DMS 273 (cell line): ENCODE measurements at regions not wholly inside any gene's neighbourhood (a gene's known extent, or its start where the extent isn't known, plus 50 kb on each side); places are given as distances from the start of the nearest gene placed in this dataset.

Experiments
- DNase-seq: peaks from one replicate; lab custom pipeline; 2025; ENCODE audit not compliant: unreplicated experiment; lab: John Stamatoyannopoulos, UW

- DNase-seq, result no peak
Observed at GRCh38 chr5:92468295-92468694, 1085.2 kb upstream of the ARRDC3 start.

DNA sequence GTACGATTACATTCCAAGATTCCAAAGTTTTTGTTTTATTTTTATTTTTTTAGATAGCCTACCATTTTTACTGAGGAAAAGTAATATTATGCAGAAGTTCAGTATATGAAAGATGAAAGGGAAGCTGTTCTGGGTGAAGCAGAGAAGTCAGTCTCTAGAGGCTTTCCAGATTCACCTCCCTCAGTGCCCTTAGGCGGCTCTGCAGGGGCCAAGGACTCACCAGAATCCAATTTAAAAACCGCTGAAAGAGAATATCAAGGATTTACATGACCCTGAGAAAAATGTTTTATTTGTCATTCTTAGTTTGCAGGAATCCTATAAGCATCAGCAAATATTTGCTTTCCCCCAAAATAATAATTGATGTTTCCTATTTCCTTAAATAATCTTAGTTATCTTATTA, 1084.6 kb upstream of the ARRDC3 start:
- no peak for DNase-seq

GRCh38 chr5:92460505-92460904, 1077.4 kb upstream of the ARRDC3 start:
- DNase-seq, result no peak

DNA sequence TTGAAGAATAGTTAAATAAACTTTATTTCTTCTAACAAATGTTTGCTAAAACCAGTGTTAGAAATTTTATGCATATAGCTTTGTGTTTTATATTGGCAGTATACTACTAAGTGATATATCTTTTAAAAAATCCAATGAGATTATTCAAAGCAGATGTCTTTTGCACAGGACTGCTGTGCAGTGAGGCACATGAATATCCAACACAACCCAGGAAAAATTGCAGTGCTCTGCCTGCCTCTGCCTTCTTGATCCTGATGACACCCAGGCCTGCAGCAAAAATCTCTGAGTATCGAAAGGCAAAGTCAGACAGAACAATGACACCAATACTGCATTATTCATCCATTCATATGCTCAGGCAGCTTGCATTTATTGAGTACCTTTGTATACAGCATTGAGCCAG, 1076.5 kb upstream of the ARRDC3 start:
- no peak for DNase-seq

GRCh38 chr5:92455011-92455410, 1071.9 kb upstream of the ARRDC3 start:
- no peak for DNase-seq

DNA sequence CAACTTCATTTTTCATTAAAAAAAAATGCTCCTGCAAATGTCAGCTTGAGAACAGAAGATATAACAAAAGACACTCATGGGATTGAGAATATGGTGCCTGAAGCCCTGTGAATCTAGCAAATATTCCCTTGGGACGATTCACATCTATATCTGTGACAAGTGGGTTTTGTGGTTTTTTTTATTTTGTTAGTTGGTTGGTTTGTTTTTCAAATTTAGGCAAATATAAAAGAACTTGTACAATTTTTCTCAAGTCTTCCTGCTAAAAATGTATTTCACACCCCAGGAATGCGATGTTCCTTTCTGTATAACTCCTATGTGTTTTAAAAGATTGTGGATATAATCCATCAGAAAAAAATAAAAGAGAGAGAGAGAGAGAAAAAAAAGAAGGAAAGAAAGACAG, 1061.8 kb upstream of the ARRDC3 start:
- DNase-seq, result no peak

DNA sequence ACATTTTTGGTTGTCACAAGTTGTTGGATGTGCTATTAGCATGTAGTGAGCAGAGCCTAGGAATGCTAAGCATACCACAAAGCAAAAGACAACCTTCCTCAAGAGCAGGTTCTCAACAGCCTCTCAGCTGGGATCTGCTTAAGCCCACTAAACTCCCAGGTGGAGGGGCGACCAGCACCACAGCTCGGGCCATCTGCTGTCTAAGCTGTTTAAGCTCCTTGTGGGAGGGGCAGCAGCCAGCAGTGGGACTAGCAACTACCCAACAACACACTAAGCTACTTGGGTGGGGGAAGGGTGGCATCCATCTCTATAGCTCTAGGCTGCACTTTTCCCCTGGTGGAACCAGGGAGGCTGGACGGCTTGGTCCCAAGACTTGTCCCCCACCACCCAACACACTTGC, 1052.7 kb upstream of the ARRDC3 start:
- no peak for DNase-seq

- DNase-seq, result no peak
Observed at GRCh38 chr5:92429646-92430045, 1046.5 kb upstream of the ARRDC3 start.

DNA sequence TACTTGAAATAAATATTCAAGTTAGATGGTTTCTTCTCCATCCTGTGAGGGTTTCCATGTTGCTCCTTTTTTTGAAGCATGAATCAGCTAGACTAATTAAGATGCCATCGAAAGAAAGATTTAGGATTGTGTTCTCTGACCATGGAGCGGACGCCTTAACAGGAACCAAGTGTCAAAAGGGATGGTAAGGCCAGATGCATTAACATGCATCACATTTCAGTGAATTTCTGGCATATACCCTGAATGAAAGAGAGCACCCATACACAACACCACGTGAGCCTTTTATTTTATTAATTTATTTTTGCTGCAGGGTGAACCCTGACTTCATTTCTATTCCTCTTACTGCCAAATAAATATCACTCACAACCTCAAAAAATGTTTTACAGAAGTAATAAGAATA, 1045.3 kb upstream of the ARRDC3 start:
- DNase-seq, result no peak

GRCh38 chr5:92424785-92425426, 1041.8 kb upstream of the ARRDC3 start:
- DNase-seq, result no peak

- peak; percentile 21 for DNase-seq
Observed at GRCh38 chr5:92421942-92422341, 1038.8 kb upstream of the ARRDC3 start.

- no peak for DNase-seq
Observed at GRCh38 chr5:92421196-92421595, 1038.1 kb upstream of the ARRDC3 start.

- DNase-seq, result no peak
Observed at GRCh38 chr5:92419261-92419660, 1036.1 kb upstream of the ARRDC3 start.

GRCh38 chr5:92418341-92418740, 1035.2 kb upstream of the ARRDC3 start:
- no peak for DNase-seq

GRCh38 chr5:92409134-92409533, 1026.0 kb upstream of the ARRDC3 start:
- DNase-seq, result no peak

DNA sequence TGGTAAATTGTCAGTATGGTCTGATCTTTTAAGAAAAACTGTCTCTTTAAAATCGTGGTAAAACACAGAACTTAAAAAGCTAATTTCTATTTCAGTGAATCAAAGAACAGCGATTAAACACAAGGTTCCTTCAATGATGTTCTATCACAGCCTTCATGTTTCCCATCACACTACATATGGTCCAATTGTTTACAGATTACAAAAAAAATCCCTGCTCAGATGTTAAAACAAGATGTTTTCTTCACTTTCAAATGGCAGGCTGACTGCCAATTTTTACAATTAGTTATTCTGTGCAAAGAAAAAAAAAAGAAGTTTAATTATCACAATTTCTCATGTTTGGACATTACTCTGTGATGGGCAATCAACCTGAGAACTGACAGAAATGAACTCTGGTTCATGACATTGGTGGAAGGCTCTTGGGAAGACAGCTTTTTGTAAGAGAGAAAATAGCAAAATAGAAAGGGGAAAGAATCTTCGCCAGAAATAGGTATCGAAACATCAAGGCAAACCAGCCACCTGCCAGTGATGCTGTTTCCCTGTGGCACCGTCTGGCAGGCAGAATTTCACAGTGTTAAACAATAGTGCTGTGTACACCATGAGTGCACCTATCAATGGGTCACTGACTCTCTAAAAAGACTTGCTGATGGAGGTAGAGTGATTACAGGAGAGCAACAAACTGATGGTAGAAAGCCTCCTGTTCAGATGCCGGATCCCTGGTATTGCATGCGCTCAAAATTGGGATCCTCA, 1020.0 kb upstream of the ARRDC3 start:
- peak; percentile 25 for DNase-seq

GRCh38 chr5:92402045-92402444, 1018.9 kb upstream of the ARRDC3 start:
- DNase-seq, result no peak

DNA sequence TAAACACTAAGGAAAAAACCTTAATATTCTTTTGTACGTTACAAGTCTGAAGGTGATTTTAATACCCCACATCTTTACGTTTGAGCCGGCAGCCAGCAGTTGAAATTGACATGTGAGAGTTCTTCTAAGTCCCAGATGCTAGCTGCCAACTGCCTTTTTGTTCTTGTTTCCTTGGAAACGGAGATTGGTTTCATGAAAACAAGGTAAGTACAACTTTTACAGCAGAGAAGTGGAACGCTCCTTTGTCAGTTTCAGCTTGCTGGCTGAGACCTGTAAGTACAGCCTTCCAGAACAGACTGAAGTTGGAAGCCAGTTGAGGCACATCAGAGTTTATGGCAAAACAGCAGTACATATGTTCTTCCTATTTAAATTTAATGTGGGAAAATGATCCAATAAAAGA, 1018.4 kb upstream of the ARRDC3 start:
- peak; percentile 70 for DNase-seq

DNA sequence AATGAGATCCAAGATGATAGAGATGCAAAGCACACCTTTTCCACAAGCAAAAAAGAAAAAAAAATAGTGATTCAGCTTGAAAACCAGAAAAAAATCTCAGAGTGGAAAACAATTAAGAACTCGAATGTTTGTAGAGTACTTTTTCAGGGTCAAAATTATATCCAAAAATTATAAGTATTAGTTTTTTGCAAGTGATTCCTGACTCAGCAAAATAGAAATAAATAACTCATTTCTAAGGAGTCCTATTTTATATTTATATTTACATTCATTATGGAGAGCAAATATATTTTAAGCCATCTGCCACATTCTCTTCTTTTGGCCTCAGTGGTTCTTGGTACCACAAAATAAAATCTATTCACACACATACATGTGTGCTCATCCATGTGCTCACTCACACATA, 1011.8 kb upstream of the ARRDC3 start:
- no peak for DNase-seq

DNA sequence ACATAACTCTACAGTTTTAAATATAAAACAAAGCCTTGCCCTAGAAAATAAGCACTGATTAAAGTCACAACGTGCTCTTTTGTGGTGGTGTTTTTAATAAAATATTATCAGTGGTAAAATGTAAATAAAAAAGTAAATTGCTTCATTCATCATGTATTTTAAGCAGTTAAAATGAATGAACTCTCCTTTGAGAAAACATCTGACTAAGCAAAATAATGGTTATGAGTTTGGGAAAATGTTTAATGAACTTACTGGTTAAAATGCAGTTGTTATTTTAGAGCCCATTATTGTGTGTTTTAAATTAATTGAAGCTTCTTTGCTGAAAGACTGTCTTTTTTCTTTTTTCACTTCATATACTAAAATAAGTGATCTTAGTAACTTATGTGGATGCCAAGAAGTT, 1007.5 kb upstream of the ARRDC3 start:
- no peak for DNase-seq

DNA sequence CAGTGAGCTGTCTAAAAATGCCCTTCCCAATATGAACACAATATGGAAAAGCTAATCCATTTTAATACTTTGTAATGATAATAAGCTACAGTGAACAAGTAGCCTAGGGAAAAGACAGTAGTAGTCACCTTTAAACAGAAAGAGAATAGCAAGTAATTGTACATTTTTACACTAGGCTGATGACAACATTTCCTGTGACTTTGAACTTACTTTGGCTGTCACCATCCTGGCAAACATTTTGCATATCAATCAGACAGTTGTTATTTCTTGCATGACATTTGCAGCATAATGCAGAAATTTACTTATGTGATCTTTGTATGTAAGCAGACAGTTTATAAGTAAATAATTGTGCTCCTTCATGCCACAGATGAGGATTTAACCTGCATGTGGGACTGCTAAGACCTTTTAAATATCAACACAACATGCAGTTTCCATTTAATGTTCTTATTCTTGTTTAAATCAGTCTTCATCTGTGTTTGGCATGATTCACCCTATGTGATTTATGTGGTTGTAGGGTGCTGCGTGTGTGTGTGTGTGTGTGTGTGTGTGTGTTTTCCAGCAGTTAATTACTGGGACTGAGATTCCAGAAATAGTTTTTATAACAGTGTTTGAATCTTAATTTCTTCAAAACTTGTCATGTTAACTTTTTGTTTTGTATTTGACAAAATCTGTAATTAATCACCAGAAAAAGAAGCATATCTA, 997.1 kb upstream of the ARRDC3 start:
- DNase-seq, result no peak

GRCh38 chr5:92378966-92379611, 996.0 kb upstream of the ARRDC3 start:
- no peak for DNase-seq
